ENCODE measurements at regions not wholly inside any gene's neighbourhood (a gene's known extent, or its start where the extent isn't known, plus 50 kb on each side); places are given as distances from the start of the nearest gene placed in this dataset.

- POLR2A ChIA-PET = no interaction called here
- no peak for DNase-seq
- no peaks in the 10 kb centered on the region for H3F3A ChIP-seq (replicated peaks; ENCODE audit: insufficient read depth)
- no peak overlapping the region for H3K9ac ChIP-seq
- no peak overlapping the region for H3K27ac ChIP-seq (ENCODE audit: low read depth in 2 of 2, low read length in 1 of 2)
- H3K4me2 ChIP-seq = no peak overlapping the region
- H2AFZ ChIP-seq (ENCODE audit: low read depth) = no peak overlapping the region
- no peaks in the 10 kb centered on the region; the same call in 1 of the 2 replicates for H3K9me2 ChIP-seq
- no peaks in the 10 kb centered on the region for H4K20me1 ChIP-seq (ENCODE audit: insufficient read depth)
- no peaks in the 10 kb centered on the region for H3K36me3 ChIP-seq (replicated peaks in 1 of 2; ENCODE audit: control insufficient read depth in 1 of 2, insufficient read depth in 2 of 2, low read length in 1 of 2)
- H3K27me3 ChIP-seq (ENCODE audit: insufficient read depth) = no peaks in the 10 kb centered on the region
- no peaks in the 10 kb centered on the region for H3K79me2 ChIP-seq (ENCODE audit: insufficient read depth)
- no peak overlapping the region for H3K4me3 ChIP-seq (ENCODE audit: low read depth in 2 of 2, low read length in 1 of 2)
- H3K4me1 ChIP-seq (ENCODE audit: control insufficient read depth in 1 of 2, insufficient read depth in 2 of 2, low read depth in 1 of 2, low read length in 1 of 2) = no peaks in the 10 kb centered on the region
- no peak for TF ChIP-seq GABPA (IDR thresholded peaks at IDR 0.05; ENCODE audit: low read depth)
- no peak for TF ChIP-seq GATA2 (CRISPR knock-in tag; IDR thresholded peaks at IDR 0.05)
- TF ChIP-seq RAD21 (IDR thresholded peaks at IDR 0.05; ENCODE audit: low read length) = no peak
- TF ChIP-seq EP300 (IDR thresholded peaks at IDR 0.05; ENCODE audit: borderline replicate concordance in 1 of 2, low read depth in 1 of 2, low read length in 1 of 2) = no peak
- TF ChIP-seq SMC3 (IDR thresholded peaks at IDR 0.05; ENCODE audit: low read depth, low read length) = no peak
- no peak for TF ChIP-seq IRF3 (IDR thresholded peaks at IDR 0.05; ENCODE audit: low read depth, low read length)
- no peak for TF ChIP-seq NFIC (IDR thresholded peaks at IDR 0.05; ENCODE audit: borderline replicate concordance)
- no peak for TF ChIP-seq MEF2A (IDR thresholded peaks at IDR 0.05; ENCODE audit: borderline replicate concordance, low read depth)
- TF ChIP-seq TCF12 (IDR thresholded peaks at IDR 0.05) = no peak
- no peak for TF ChIP-seq NRF1 (IDR thresholded peaks at IDR 0.05; ENCODE audit: low read depth, low read length)
- TF ChIP-seq CHD2 (IDR thresholded peaks at IDR 0.05; ENCODE audit: low read length, partially characterized antibody) = no peak
- TF ChIP-seq JUND (IDR thresholded peaks at IDR 0.05) = no peak
- TF ChIP-seq ELF1 (IDR thresholded peaks at IDR 0.05) = no peak
- no peak for TF ChIP-seq CTCF (IDR thresholded peaks at IDR 0.05)
- no peak for TF ChIP-seq FOXJ3 (CRISPR knock-in tag; IDR thresholded peaks at IDR 0.05)
- WGBS (ENCODE audit: low lambda C conversion rate) = 0% methylated on average over 1 of the region's 1 CpG
- H3K9me3 ChIP-seq = peaks cover 5% of the 10 kb centered on the region; the same call in 1 of the 2 replicates
- CTCF ChIA-PET = no interaction called here
Observed at GRCh38 chr12:20967756-20968155, 157.3 kb downstream of the SLCO1B3 start.

DNA sequence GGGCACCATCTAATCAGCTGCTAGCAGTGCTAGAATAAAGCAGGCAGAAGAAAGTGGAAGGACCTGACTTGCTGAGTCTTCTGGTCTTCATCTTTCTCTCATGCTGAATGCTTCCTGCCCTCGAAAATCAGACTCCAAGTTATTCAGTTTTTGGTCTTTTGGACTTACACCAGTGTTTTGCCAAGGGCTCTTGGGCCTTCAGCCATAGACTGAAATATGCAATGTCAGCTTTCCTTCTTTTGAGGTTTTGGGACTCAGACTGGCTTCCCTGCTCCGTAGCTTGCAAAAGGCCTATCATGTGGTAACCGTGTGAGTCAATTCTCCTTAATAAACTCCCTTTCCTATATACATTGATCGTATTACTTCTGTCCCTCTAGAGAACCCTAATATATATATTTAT is 159.3 kb downstream of the SLCO1B3 start:
- H3K9me3 ChIP-seq = peaks cover 5% of the 10 kb centered on the region; the same call in 1 of the 2 replicates
- H3K4me2 ChIP-seq = no peak overlapping the region
- 7% methylated on average over 4 of the region's 4 CpGs for WGBS (ENCODE audit: low lambda C conversion rate)
- no peaks in the 10 kb centered on the region for H4K20me1 ChIP-seq (ENCODE audit: insufficient read depth)
- TF ChIP-seq RFX5 (IDR thresholded peaks at IDR 0.05; ENCODE audit: low read length) = no peak
- no peak for DNase-seq
- H3K9me2 ChIP-seq = no peaks in the 10 kb centered on the region; the same call in 1 of the 2 replicates
- POLR2A ChIA-PET = no interaction called here
- H3K27ac ChIP-seq (ENCODE audit: low read depth in 2 of 2, low read length in 1 of 2) = no peak overlapping the region
- H3F3A ChIP-seq (replicated peaks; ENCODE audit: insufficient read depth) = no peaks in the 10 kb centered on the region
- no peaks in the 10 kb centered on the region for H3K36me3 ChIP-seq (replicated peaks in 1 of 2; ENCODE audit: control insufficient read depth in 1 of 2, insufficient read depth in 2 of 2, low read length in 1 of 2)
- H3K27me3 ChIP-seq (ENCODE audit: insufficient read depth) = no peaks in the 10 kb centered on the region
- no peaks in the 10 kb centered on the region for H3K4me1 ChIP-seq (ENCODE audit: control insufficient read depth in 1 of 2, insufficient read depth in 2 of 2, low read depth in 1 of 2, low read length in 1 of 2)
- H2AFZ ChIP-seq (ENCODE audit: low read depth) = no peak overlapping the region
- CTCF ChIA-PET = no interaction called here
- no peak overlapping the region for H3K4me3 ChIP-seq (ENCODE audit: low read depth in 2 of 2, low read length in 1 of 2)
- no peaks in the 10 kb centered on the region for H3K79me2 ChIP-seq (ENCODE audit: insufficient read depth)
- H3K9ac ChIP-seq = no peak overlapping the region
